Activated CD4-positive, CD25-positive, alpha-beta regulatory T cell treated with anti-CD3 and anti-CD28 coated beads, Interleukin-2, amount 50 U/mL, for 24 hours (primary cell): ENCODE measurements at regions not wholly inside any gene's neighbourhood (a gene's known extent, or its start where the extent isn't known, plus 50 kb on each side); places are given as distances from the start of the nearest gene placed in this dataset.

Experiments
- ATAC-seq, 2 donors: fragments of 150-1000 bp; cut with Tn5 transposase; one replicate each; pipeline ENCODE4 v1.10.0; 2021; ENCODE audit warnings: mild to moderate bottlenecking in 1 of 2, moderate library complexity in 1 of 2

DNA sequence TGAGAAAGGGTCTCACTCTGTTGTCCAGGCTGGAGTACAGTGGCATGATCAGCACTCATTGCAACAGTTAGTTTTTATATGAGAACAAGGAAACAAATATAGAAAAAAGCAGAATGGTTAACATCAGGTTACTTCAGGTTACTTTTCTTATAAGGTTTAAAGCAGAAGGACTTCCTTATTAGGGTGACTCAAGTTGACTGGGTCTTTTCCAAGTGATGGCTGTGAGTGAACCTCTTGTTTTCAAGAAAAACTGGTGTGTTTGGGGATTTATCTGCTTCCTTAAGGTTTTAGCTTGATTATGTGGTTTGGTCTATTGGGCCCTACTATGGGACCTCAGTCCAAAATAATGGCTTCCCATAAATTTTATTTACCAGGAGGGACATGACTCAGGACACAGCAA, 99.2 kb downstream of the ARRDC3 start:
- ATAC-seq, result no peak

DNA sequence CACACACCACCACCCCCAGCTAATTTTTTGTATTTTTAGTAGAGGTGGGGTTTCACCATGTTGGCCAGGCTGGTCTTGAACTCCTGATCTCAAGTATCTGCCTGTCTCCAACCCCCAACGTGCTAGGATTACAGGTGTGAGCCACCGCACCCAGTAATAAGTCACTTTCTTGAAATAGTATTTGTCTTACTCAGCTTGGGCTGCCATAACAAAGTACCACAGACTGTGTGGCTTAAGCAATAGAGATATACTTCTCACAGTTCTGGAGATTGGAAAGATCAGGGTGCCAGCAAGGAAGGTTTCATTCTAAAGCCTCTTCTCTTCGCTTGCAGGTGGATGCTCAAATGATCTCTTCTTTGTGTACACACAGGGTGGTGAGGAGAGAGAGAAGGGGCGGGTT, 99.8 kb downstream of the ARRDC3 start:
- no peak for ATAC-seq

DNA sequence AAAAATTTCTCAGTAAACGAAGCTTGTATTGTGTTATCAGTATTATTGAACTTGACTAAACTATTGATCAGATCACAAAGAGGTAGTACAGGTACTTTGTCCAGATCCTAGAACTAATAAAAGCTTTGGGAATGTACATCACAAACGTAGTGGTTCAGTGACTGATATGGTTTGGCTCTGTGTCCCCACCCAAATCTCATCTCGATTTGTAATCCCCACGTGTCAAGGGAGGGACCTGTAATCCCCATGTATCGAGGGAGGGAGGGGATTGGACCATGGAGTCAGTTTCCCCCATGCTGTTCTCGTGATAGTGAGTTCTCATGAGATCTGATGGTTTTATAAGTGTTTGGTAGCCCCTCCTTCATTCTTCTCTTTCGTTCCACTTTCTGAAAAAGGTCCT, 100.9 kb downstream of the ARRDC3 start:
- no peak for ATAC-seq

DNA sequence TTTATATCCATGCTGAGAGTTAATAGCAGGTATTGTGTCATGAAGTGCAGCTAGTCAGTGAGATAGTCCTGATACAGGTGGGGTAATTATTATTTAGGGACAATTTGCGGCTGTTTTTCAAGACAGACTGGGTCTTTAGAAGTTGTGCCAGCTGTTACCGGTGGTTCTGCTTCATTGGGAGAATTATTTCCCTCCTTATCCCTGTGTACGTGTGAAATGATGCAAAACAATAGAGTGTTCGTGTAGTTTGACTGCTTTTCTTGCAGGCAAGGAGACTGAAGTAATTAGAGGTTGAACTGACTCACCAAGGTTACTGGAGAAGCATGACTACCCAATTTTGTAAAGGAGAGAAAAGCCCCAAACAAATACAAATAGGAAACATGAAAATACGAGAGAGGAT, 101.7 kb downstream of the ARRDC3 start:
- ATAC-seq, result peak in 1 of 2 donors; percentile 8

DNA sequence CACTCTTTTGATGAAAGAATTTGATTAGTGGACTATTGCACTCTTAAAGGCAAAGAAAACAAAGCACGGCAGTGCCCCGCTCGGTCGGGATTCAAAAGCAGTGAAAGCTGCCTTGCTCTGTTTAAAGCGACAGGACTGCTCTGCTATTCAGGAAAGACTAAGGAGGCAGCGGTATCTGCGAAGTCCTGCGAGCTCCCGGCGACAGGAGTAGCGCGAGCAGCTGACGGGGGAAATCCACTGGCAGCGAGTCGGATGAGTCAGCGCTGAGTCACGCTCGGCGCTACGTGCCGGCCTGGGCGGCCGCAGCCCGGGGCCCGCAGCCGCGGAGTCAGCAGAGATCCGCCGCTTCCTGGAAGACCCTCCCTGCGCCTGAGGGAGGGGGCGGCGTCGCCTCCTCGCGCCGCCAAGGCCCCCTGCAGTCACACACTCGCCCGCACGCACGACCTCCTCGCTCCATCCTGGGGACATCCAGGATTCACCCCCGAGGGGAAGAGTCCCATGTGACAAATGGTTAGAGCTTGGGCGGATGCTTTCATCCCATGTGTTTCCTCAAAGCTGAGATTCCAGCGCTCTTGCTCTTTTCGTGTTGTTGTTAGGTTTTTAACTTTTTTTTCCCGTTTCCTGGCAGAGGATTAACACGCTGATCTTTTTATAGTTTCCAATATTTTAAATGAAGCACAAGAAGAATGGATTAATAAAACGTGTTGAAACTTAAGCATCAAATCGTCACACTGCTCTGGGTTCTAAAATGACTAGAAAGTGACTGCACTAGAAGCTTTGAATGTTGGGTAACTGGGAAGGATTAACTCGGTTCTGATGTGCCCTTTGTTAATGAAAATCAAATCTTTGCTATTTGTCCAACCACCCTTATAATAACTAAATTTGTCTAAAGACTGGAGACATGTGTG, 102.5 kb downstream of the ARRDC3 start:
- ATAC-seq, result peak; percentile 88 to 90

DNA sequence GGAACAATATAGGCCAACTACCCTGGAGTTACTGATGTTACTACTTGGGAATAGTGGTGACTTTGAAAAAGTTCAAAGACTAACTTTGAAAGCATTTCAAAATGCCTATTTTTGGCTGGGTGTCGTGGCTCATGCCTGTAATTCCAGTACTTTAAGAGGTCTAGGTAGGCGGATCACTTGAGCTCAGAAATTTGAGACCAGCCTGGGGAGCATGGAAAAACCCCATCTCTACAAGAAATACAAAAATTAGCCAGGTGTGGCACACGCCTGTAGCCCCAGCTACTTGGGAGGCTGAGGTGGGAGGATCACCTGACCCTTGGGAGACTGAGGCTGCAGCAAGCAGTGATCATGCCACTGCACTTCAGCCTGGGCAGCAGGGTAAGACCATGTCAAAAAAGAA, 105.3 kb downstream of the ARRDC3 start:
- no peak for ATAC-seq

DNA sequence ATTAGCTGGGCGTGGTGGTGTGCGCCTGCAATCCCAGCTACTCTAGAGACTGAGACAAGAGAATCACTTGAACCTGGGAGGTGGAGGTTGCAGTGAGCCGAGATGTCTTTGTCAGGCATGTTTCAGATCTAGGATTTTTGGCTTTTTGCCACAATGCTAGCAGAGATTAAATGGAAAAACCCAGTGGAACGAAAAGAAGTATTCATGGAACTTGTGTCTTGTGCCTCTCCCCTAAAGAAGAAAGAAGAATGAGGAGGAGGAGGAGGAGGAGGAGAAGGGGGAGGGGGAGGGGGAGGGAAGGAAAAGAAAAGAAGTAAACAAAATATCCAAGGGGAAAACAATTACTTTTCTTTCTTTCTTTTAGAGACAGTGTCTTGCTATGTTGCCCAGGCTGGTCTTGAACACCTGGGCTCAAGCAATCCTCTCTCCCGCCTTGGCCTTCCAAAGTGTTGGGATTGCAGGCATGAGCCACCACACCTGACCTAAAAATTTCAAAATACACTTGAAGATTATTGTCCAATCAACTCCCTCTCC, 106.0 kb downstream of the ARRDC3 start:
- ATAC-seq, result no peak

DNA sequence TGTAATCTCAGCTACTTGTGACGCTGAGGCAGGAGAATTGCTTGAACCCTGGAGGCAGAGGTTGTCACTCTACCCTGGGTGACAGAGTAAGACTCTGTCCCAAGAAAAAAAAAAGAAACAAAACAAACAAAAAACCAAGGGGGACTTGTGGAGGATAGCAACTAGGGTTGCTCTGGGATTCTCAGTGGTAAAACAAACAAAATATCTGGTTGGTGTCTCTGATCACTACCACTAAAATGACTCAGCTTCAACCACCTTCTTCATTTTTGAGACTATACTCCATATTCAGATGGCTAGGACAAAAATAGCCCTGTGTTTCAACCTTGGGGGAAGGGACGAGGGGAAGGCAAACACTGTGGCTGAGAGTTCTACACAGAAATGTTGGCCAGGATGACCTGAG, 110.3 kb downstream of the ARRDC3 start:
- peak in 1 of 2 donors; percentile 38 for ATAC-seq

DNA sequence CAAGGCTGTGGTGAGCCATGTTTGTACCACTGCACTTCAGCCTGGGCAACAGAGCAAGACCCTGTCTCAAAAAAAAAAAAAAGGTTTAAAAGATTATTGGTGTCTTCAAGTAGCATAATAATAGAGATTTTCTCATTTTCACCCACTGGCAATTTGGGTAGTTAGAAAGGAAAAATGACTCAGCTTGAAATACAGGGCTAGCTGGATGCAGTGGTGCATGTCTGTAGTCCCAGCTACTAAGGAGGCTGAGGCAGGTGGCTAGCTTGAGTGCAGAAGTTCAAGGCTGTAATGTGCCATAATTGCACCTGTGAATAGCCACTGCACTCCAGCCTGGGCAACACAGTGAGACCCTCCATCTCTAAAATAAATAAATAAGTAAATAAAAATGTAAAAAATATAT, 111.1 kb downstream of the ARRDC3 start:
- ATAC-seq, result no peak

DNA sequence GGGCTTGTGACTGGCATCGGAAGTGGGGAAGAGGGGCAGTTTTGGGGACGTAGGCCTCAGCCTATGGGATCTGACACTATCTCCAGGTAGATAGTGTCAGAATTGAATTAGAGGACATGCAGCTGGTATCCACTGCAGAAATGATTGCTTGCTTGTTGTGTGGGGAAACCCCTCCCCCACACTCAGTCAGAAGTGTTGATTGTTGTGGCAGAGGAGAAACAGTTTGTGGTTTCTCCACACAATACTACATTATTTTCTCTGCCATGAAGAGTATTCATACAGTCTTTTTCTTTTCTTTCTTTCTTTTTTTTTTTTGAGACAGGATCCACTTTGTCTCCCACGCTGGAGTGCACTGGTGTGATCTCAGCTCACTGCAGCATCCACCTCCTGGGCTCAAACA, 113.9 kb downstream of the ARRDC3 start:
- no peak for ATAC-seq

DNA sequence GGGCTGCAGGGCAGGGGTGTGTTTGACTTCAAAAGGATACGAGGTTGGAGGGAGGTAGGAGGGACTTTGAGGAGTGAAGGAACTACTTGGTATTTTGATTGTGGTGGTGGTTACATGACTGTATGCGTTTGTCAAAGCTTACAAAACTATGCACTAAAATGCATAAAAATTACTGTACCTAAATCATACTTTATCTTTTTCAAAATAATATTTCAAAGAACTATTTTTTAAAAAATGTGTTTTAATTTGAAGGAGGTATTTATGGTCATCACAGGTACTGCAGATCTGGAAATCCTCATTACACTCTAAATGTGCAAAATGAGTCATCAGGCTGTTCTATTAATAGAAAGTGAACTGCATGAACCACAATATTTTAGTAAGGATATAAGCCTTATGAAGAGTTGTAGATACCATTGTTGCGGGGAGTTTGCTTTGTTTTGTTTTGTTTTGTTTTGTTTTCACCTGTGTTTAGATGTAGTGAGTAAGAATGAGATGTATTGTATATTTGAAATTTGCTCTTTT, 116.9 kb downstream of the ARRDC3 start:
- ATAC-seq, result peak; percentile 71 to 88

DNA sequence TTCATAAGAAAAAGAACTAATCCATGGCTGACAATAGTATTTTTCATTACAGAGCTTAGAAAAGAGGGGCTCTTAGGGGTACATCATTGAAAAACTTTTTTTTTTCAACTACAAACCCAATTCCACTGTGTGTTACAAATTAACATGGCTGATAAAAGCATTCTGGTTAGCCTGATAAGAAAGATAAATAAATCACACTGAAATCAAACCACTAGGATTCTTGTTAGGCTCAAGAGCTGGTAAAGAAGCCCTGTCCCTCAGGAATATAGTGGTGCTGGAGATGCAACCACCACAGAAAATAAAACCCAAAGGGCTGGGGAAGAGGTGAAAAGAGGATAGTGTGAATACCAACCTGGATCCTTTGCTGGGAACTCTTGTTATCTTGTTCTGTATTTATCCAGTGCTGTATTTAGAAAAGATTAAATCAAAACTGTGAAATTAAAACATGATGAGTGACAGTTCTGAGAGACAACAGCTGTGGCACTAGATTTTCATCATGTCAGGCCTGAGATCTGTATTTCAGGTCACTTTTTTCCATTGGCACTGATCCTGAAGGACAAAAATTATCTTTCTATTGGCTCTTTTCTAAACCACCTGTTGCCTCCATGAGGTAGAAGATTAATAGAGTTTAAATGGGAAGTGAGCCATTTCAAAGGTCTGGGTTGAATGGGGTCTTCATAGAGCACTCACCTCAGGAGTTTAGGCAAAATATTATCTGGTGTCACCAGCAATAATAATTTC, 118.6 kb downstream of the ARRDC3 start:
- no peak for ATAC-seq

DNA sequence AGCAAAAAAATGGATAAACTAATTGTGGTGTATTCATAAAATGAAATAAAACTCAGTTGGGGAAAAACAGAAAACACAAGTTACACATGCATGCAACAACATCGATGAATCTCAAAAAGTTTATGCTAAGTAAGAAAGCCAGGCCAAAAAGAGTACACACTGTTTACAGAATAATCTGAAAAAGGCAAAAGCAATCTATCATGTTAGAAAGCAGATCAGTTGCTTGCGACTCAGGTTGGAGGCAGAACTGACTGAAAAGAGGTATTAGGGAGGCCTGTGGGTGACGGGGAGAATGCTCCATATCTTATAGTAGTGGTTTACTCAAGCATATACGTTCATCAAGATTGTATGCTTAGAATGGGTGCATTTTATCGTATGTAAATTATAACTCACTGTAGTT, 119.2 kb downstream of the ARRDC3 start:
- no peak for ATAC-seq

DNA sequence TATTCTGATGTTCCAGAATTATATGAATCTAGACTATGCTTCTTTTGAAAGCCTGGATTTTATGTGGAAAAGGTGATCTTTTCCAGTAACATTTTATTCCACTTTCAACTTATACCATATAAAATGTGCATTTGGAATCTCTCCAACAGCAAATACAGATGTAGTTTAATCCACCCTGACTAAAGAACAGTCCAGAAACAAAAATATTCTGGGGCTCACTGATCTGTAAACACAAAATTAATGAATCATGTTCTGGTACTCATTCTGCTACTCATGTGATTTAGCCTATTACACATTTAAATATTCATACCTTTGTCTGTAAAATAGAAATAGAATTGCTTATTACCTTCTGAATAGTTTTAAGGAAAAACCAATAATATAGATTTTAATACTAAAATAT, 125.8 kb downstream of the ARRDC3 start:
- no peak for ATAC-seq

DNA sequence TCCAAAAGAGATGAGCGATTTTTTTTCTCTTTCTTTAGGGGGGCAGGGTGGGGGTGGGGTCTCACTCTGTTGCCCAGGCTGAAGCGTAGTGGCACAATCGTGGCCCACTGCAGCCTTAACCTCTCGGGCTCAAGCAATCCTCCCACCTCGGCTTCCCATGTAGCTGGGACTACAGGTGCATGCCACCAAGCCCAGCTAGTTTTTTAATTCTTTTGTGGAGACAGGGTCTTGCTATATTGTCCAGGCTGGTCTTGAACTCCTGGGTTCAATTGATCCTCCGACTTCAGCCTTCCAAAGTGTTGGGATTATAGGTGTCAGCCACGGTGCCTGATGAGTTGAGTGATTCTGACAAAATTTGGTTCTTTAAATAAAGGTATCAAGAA, 127.0 kb downstream of the ARRDC3 start:
- no peak for ATAC-seq

DNA sequence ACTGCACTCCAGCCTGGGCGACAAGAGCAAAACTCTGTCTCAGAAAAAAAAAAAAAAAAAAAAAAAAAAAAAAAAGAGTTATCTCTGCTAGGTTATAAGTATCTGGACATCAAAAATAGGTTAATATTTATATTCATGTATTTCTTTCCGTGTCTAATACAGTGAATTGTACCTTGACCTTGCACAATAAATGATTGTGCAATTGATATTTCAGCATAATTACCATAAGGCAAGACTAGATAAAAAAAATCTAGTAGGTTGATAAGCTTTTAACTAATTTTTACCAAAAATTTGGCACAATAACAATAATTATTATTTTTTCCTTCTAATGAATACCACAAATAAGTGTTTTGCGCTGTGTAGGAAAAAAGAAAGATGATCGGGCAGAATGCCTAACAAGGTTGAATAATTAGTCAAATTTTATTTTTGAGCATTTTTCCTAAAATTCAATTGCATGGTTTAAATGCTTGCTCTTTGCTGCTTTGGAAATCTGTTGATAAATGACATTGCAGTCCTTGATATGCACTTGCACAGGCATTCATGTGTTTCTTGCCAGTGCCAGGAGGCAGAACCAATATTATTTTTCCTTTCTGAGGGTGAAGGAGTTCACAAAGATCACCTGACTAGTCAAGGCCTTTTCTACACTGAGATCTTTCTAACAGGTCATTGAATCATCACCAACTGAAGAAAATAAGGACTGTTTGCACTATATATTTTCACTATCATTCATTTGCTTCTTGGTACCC, 127.5 kb downstream of the ARRDC3 start:
- ATAC-seq, result no peak

DNA sequence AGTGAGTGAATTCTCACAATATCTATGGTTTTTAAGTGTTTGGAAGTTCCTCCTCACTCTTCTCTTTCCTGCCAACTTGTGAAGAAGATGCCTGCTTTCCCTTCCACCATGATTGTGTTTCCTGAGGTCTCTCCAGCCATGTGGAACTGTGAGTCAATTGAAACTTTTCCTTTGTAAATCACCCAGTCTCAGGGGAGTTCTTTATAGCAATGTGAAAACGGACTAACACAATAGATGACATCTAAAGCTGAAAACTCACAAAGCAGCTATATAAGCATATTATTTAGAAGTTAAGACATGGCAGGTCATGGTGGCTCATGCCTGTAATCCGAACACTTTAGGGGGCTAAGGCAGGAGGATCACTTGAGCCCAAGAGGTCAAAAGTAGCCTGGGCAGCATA, 130.2 kb downstream of the ARRDC3 start:
- no peak for ATAC-seq

DNA sequence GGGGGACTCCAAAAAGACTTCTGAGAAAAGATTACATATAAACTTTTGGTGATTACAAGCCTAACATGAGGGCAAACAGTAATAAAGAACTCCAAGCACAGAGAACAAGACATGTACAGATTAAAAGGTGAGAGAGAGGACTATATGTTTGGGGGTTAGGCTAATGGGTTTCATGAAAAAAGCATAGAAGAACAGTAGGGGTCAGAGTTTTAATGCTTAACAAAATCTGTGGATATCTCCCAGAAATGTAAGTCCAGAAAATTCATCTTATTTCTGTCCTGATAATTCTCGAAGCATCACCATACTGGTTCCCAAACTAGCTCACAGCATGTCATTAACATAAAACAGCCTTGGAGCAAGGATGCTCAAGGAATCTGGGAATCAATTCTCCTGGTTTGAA, 137.2 kb downstream of the ARRDC3 start:
- ATAC-seq, result no peak

DNA sequence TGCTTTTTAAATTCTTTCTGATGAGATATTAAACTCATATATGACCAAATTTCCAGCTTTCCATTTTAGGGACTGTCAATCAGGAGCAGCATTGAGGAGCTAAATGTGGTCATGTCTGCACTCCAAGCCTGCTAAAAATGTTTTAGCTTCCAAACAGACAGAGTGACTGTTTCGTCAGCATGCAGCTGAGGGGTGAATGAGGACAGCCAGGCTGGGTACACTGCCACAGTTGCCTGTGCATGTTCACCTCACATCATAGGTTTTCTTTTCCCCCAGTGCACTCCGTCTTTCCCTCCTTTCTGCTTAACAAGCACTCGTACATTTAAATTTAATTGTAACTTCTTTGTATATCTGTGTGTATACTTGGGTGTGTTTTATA, 138.1 kb downstream of the ARRDC3 start:
- ATAC-seq, result no peak

DNA sequence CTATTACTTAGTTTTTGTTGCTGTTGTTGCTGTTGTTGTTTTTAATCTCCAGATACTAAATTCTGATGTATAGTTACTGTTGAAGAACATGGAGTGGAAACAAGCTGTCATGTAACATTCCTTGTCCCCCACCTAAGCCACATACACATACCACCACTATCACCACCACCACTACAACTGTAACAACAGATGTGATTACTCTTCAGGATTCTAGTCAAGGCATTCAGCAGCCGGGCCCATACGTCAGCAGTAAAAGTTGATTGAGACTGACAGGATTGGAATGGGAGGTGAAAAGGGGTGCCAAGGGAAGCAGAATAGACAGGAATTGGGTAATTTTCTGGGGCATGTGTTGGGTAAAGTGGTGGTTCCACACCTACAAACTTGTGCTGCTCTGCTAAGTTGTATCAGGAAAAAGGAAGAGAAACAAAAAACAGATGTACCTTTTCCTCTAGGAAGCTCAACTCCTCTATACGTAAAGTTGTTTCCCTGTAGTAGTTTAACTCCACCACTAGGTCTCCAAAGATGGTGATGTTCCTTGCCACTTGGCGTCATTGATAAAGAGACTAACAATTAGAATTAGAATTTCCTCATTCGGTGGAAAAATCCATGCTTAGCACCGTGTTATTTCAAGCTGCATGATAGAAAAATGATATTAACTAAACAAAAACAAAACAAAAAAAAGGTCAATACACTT, 138.6 kb downstream of the ARRDC3 start:
- no peak for ATAC-seq

DNA sequence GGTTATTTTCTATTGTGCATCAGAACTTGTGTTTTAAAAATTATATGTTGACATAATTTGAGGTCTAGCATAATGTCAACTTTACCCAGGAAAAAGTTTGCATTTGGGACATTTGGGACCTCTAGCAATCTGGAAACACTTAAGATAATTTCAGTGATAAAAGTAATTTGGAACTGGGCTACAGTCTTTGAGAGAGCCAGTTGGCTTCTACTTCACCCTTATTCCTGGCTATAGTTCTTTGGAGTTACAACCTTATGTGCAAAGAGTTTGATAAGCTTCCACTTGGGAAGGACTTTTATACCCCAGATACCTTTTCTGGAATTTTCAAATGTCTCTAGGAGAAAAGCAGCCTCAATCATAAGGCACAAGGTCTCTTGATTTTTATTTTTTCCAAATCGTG, 139.3 kb downstream of the ARRDC3 start:
- ATAC-seq, result no peak

DNA sequence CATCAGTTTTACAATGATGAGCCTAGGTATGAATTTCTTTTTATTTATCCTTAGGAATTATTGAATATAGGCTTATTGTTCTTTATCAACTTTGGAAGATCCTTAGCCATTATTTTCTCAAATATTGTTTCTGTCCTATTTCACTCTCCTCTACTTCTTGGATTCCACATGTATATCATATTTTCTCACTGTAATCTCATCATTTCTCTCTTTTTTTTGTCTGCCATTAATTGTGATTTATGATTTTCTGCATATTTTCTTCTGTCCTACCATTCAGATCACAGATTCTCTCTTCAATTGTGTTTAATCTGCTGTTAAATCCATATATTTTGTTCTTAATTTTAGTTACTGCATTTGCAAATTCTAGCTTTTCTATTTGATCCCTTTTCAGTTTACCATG, 139.8 kb downstream of the ARRDC3 start:
- ATAC-seq, result no peak
